ENCODE measurements at regions not wholly inside any gene's neighbourhood (a gene's known extent, or its start where the extent isn't known, plus 50 kb on each side); places are given as distances from the start of the nearest gene placed in this dataset.

DNA sequence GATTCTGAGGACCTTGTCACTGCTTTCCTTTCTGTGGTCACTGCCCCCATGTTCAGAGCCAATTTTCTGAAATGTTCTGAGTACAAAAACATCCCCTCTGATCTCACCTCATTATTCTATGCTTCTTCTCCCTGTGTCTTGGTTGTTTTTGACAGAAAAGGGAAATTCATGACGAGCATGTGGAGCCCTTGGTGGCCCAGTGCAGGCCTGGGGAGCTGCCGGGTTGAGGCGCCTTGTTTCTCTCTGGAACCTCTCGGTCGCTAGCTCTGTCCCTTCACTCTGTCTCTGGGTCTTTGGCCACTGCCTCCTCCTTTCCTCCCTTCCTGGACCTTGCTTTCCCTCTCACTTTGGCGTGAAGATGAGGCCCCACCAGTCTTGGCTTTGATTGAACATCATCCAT, 63.0 kb upstream of the THY1 start:
- DNase-seq (ENCODE audit: low spot score), result no peak
- ChIA-PET CTCF (interaction anchor here (0.6 kb wide), 5 partner anchors 21 to 474 kb away, joined by 3 to 6 read pairs (median 3); no protein-coding TSS in a partner anchor), POLR2A (ENCODE audit: low non-redundant PET) (no interaction called here)
- TF ChIP-seq, protein P1, sequence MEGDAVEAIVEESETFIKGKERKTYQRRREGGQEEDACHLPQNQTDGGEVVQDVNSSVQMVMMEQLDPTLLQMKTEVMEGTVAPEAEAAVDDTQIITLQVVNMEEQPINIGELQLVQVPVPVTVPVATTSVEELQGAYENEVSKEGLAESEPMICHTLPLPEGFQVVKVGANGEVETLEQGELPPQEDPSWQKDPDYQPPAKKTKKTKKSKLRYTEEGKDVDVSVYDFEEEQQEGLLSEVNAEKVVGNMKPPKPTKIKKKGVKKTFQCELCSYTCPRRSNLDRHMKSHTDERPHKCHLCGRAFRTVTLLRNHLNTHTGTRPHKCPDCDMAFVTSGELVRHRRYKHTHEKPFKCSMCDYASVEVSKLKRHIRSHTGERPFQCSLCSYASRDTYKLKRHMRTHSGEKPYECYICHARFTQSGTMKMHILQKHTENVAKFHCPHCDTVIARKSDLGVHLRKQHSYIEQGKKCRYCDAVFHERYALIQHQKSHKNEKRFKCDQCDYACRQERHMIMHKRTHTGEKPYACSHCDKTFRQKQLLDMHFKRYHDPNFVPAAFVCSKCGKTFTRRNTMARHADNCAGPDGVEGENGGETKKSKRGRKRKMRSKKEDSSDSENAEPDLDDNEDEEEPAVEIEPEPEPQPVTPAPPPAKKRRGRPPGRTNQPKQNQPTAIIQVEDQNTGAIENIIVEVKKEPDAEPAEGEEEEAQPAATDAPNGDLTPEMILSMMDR (conservative IDR thresholded peaks at IDR 0.05; ENCODE audit: low read depth), result no peak
- H3K27ac ChIP-seq, result no peak overlapping the region

GRCh38 chr11:119484741-119485605, 62.0 kb upstream of the THY1 start:
- TF ChIP-seq, protein P1 (conservative IDR thresholded peaks at IDR 0.05; ENCODE audit: low read depth), result no peak
- ChIA-PET POLR2A (ENCODE audit: low non-redundant PET) (no interaction called here), CTCF (interaction anchor here (0.6 kb wide), 2 partner anchors 75 to 181 kb away, joined by 3 read pairs; no protein-coding TSS in a partner anchor)
- H3K27ac ChIP-seq, result no peak overlapping the region
- DNase-seq (ENCODE audit: low spot score), result no peak

DNA sequence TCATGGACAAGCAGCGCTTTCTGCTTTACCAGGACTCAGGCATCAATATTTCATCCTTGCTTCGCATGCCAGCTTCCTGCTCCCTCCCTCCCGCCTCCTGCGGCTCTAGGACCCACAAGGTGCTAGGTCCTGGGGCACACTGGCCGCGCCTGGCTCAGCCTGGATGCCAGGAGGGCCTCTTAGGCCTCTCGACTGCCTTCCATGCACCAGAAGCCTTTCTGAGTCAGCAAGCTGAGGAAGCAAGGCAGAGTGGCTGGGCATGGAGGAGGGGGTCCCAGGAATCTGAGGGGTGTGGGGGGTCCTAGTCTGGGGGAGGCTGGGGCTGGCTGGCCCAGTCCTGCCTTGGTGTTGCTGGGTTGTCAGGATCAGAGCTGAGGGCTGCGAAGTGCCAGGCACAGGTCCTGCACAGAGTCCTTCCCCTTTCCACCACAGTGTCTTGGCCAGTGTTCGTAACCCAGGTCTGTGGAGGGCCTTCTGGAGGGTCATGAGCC, 61.0 kb upstream of the THY1 start:
- DNase-seq (ENCODE audit: low spot score), result no peak
- CTCF ChIA-PET, result interaction anchor here (0.7 kb wide), 1 partner anchor 10 kb away, joined by 4 read pairs; no protein-coding TSS in a partner anchor
- TF ChIP-seq, protein P1 (conservative IDR thresholded peaks at IDR 0.05; ENCODE audit: low read depth), result no peak
- POLR2A ChIA-PET (ENCODE audit: low non-redundant PET), result no interaction called here
- H3K27ac ChIP-seq, result no peak overlapping the region

GRCh38 chr11:119483341-119483880, 60.4 kb upstream of the THY1 start:
- TF ChIP-seq, protein P1 (conservative IDR thresholded peaks at IDR 0.05; ENCODE audit: low read depth), result no peak
- DNase-seq (ENCODE audit: low spot score), result no peak
- H3K27ac ChIP-seq, result no peak overlapping the region
- ChIA-PET CTCF (interaction anchor here (0.7 kb wide), 2 partner anchors 11 to 38 kb away, joined by 3 to 4 read pairs; no protein-coding TSS in a partner anchor), POLR2A (ENCODE audit: low non-redundant PET) (no interaction called here)

DNA sequence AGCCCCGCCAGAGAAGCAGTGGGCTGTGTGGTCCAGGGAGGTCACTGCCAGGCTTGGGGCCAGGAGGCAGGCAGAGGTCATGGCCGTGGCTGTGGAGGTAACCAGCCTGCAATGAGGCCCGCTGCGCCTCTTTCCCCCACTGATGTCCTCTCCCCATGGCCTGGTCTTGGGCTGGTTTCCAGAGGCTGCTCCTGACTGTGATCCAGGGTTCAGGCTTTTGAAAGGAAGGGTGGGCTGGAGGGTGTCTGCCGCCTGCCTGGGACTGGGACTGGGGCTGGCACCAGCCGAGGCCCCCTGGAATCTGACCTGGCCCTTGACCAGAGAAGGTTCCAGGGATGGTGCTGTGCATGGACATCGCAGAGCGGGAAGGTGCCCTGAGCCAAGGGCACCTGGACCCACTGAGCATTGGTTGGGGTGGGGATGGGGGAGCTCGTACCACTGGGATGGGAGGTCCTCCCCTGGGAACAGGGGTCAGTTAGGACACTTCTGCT, 59.6 kb upstream of the THY1 start:
- TF ChIP-seq, protein P1 (conservative IDR thresholded peaks at IDR 0.05; ENCODE audit: low read depth), result no peak
- POLR2A ChIA-PET (ENCODE audit: low non-redundant PET), result no interaction called here
- no peak for DNase-seq (ENCODE audit: low spot score)

GRCh38 chr11:119481667-119482400, 58.9 kb upstream of the THY1 start:
- no peak for DNase-seq (ENCODE audit: low spot score)
- ChIA-PET POLR2A (ENCODE audit: low non-redundant PET) (no interaction called here), CTCF (interaction anchor here (0.5 to 1.2 kb wide), 4 partner anchors 247 to 1245 kb away, joined by 3 to 5 read pairs (median 4); partner anchors contain the start of gene NECTIN1)
- H3K27ac ChIP-seq, result no peak overlapping the region
- TF ChIP-seq, protein P1 (conservative IDR thresholded peaks at IDR 0.05; ENCODE audit: low read depth), result peak; percentile 54

More for the DNA sequence above, 59.6 kb upstream of the THY1 start:
- H3K27ac ChIP-seq, result no peak overlapping the region
- CTCF ChIA-PET, result interaction anchor here (1.2 kb wide), 1 partner anchor 247 kb away, joined by 5 read pairs; the partner anchor contains the start of gene NECTIN1
